ENCODE measurements at regions not wholly inside any gene's neighbourhood (a gene's known extent, or its start where the extent isn't known, plus 50 kb on each side); places are given as distances from the start of the nearest gene placed in this dataset.

DNA sequence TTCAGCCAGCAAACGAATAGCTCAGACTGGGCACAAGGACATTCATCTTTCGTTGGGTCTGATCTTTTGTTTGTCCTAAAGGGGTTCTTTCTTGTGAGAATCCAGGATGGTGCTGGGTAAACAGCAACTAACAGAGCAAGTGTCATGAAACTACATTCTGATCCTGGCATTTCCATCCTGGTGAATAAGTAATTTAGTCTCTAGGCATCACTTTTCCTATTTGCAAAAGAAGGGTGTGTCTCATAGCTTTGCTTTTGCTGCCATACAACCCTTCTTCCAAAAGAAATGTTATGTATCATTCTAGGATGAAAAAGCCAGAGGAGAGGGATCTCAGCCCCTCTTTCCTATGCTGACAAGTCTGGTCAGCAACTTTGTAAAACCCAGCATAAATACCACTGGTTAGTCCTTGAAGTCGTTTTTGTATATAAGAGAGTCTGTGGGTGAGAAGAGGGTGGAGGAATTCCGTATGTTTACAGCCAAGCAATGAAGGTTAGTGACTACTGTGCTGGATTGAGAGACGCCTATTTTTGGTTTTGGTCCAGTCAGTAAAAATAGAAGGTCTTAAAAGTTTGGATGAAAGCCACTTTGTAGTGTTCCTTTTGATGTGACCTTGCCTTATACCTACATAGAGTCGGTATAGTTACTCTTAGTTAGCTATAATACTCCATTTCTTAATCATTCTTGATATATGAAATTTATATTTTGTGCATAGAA, 88.4 kb upstream of the SLC25A13 start:
- H3K27ac Mint-ChIP-seq: no peak overlapping the region
- no peaks in the 10 kb centered on the region for H3K27me3 Mint-ChIP-seq
- peaks cover 3% of the 10 kb centered on the region for H3K4me1 Mint-ChIP-seq (ENCODE audit: unreplicated experiment)
- no peak overlapping the region for H3K4me3 Mint-ChIP-seq
- H3K36me3 Mint-ChIP-seq: no peaks in the 10 kb centered on the region
- H3K9me3 Mint-ChIP-seq: no peaks in the 10 kb centered on the region
- TF ChIP-seq, protein P1, sequence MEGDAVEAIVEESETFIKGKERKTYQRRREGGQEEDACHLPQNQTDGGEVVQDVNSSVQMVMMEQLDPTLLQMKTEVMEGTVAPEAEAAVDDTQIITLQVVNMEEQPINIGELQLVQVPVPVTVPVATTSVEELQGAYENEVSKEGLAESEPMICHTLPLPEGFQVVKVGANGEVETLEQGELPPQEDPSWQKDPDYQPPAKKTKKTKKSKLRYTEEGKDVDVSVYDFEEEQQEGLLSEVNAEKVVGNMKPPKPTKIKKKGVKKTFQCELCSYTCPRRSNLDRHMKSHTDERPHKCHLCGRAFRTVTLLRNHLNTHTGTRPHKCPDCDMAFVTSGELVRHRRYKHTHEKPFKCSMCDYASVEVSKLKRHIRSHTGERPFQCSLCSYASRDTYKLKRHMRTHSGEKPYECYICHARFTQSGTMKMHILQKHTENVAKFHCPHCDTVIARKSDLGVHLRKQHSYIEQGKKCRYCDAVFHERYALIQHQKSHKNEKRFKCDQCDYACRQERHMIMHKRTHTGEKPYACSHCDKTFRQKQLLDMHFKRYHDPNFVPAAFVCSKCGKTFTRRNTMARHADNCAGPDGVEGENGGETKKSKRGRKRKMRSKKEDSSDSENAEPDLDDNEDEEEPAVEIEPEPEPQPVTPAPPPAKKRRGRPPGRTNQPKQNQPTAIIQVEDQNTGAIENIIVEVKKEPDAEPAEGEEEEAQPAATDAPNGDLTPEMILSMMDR (conservative IDR thresholded peaks at IDR 0.05): no peak
- no peak for DNase-seq (ENCODE audit: extremely low spot score, unreplicated experiment)

DNA sequence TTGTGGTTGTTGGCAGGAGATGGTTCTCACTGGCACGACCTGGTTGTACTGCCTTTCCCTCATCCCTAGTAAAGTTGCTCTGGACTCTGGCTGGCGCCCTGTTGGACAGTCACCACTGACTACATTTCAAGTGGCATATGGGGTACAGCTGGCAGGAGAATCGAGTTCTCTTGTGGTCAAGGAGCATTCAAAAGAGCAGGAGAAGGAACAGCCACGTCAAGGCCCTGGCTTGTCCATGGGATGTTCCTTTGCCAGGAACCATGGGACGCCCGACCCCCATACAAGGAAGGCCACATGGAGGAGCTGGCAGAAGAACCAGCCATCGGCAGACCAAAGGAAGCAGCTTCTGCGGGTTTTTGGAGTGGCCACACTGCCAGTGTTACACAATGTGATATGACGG, 87.0 kb upstream of the SLC25A13 start:
- TF ChIP-seq, protein P1 (conservative IDR thresholded peaks at IDR 0.05): no peak
- no peaks in the 10 kb centered on the region for H3K9me3 Mint-ChIP-seq
- DNase-seq (ENCODE audit: extremely low spot score, unreplicated experiment): no peak
- no peaks in the 10 kb centered on the region for H3K4me1 Mint-ChIP-seq (ENCODE audit: unreplicated experiment)
- no peaks in the 10 kb centered on the region for H3K36me3 Mint-ChIP-seq
- no peak overlapping the region for H3K27ac Mint-ChIP-seq
- H3K4me3 Mint-ChIP-seq: no peak overlapping the region
- H3K27me3 Mint-ChIP-seq: no peaks in the 10 kb centered on the region

DNA sequence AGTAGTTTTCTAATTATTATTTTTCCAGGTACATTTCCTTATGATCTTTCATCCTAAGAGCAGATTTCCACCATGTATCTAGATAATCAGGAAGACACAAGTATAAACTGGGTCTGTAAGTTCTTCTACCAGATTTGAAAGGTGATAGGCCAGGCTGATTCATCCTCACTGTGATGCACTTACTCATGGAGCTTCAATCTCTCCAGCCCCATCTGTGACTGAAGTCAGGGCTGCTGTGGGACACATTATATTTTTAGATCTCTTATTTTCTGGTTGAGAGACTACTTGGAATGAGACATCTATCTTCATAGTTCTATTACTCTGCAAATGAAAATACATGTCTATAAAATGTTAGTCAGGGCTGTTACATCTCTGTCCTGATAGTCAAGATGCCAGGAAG, 85.5 kb upstream of the SLC25A13 start:
- TF ChIP-seq, protein P1 (conservative IDR thresholded peaks at IDR 0.05): no peak
- Mint-ChIP-seq H3K4me3 (no peak overlapping the region), H3K27ac (no peak overlapping the region), H3K27me3 (no peaks in the 10 kb centered on the region), H3K9me3 (no peaks in the 10 kb centered on the region), H3K4me1 (ENCODE audit: unreplicated experiment) (no peaks in the 10 kb centered on the region), H3K36me3 (no peaks in the 10 kb centered on the region)
- no peak for DNase-seq (ENCODE audit: extremely low spot score, unreplicated experiment)

DNA sequence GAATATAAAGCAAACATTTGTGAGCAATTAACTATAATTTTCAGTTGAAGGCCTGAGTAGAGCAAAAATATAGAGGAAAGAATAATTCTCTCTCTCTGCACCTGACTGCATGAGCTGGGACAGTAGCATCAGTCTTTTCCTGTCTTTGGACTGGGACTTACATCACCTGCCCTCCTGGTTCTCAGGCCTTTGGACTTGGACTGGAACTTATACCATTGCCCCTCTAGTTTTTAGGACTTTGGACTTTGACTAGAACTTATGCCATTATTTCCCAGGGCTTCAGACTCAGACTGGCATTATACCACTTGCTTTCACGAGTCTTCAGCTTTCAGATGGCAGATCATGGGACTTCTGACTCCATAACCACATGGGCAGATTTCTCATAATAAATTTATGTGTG, 81.0 kb upstream of the SLC25A13 start:
- no peaks in the 10 kb centered on the region for H3K9me3 Mint-ChIP-seq
- H3K4me1 Mint-ChIP-seq (ENCODE audit: unreplicated experiment): no peaks in the 10 kb centered on the region
- TF ChIP-seq, protein P1 (conservative IDR thresholded peaks at IDR 0.05): no peak
- no peak overlapping the region for H3K27ac Mint-ChIP-seq
- H3K4me3 Mint-ChIP-seq: no peak overlapping the region
- no peaks in the 10 kb centered on the region for H3K27me3 Mint-ChIP-seq
- no peak for DNase-seq (ENCODE audit: extremely low spot score, unreplicated experiment)
- no peaks in the 10 kb centered on the region for H3K36me3 Mint-ChIP-seq

DNA sequence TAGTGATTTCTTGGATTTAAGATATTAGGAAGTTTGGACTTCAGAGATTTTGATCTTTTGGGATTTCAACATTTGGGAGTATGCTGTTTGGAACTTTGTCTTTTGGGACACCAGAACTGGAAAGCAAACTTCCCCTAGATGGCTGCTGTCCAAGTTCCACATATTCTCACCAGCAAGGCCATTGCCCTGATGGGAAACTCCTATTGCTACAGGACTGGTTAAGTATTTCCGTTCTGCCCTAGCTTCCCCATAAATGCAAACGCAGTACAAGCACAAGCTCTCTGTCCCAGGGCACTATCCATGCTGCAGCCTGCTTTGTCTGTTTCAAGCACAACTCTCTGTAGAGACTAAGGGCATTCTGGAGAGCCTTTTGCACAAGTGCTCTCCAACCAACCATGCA, 79.3 kb upstream of the SLC25A13 start:
- no peak overlapping the region for H3K4me3 Mint-ChIP-seq
- H3K27me3 Mint-ChIP-seq: no peaks in the 10 kb centered on the region
- H3K9me3 Mint-ChIP-seq: no peaks in the 10 kb centered on the region
- H3K4me1 Mint-ChIP-seq (ENCODE audit: unreplicated experiment): no peaks in the 10 kb centered on the region
- no peak for DNase-seq (ENCODE audit: extremely low spot score, unreplicated experiment)
- H3K27ac Mint-ChIP-seq: no peak overlapping the region
- TF ChIP-seq, protein P1 (conservative IDR thresholded peaks at IDR 0.05): no peak
- no peaks in the 10 kb centered on the region for H3K36me3 Mint-ChIP-seq
